Activated CD4-positive, CD25-positive, alpha-beta regulatory T cell treated with anti-CD3 and anti-CD28 coated beads, Interleukin-2, amount 50 U/mL, for 24 hours (primary cell): ENCODE measurements at regions not wholly inside any gene's neighbourhood (a gene's known extent, or its start where the extent isn't known, plus 50 kb on each side); places are given as distances from the start of the nearest gene placed in this dataset.
"Not testable (repeated sequence)": the region's sequence is repeated elsewhere in the genome, so short reads cannot be mapped to it uniquely, and the experiment has no call there.

ENCODE experiments used
- ATAC-seq, 2 donors: fragments of 150-1000 bp; cut with Tn5 transposase; one replicate each; pipeline ENCODE4 v1.10.0; 2021; ENCODE audit warnings: mild to moderate bottlenecking in 1 of 2, moderate library complexity in 1 of 2

DNA sequence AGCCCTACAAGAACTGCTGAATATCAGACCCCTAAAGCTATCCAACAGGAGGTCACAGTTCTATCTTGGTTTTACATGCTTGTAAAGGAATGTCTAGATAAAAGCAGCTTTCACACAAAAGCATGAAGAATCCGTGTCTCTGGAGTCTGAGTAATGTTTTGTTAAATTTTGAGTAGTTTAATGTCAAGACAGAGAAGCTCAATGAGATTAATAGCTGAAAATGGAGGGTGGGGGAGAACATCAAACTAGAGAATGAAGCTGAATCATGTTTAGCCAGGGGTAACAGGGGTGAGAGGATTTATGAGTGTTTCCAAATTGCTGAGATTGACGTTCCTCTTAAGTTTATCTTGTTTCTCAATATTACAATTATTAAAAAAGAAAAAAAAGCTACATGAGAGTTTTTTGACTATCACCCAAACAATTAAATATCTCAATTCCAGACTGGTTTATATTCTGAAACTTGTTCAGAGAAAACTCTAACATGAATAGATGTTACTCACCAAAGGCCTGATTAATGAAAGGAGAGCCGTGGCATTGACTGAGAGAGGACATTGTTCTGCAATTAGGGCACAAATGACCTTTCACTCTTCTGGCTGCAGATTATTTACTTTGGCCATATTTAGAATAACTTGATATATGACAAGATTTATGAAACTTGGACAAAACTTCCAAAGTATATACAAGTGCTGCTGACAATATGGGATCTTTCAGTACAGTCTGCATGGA, 266.4 kb upstream of the ETAA1 start:
- ATAC-seq = no peak

DNA sequence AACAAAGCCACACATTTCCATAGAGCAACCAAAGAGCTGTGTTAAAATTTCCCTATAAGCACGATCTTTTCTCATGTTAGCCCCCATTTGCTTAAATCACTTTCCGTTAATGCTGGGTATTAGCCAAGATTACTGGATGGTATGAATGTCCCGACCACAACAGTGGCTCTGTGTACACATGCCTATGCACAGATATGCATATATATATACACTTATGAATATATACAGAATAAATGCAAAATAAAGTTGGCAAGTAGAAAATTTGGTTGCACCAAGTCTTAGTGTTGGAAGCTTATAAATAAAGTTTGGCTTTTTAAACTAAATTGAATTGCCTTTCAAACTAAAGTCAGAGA, 265.9 kb upstream of the ETAA1 start:
- ATAC-seq = no peak

DNA sequence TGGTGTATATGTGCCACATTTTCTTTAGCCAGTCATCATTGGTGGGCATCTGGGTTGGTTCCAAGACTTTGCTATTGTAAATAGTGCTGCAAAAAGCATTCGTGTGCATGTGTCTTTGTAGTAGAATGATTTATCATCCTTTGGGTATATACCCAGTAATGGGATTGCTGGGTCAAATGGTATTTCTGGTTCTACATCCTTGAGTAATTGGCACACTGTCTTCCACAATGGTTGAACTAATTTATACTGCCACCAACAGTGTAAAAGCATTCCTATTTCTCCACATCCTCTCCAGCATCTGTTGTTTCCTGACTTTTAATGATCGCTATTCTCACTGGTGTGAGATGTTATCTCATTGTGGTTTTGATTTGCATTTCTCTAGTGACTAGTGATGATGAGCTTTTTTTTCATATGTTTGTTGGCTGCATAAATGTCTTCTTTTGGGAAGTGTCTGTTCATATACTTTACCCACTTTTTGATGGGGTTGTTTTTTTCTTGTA, 264.6 kb upstream of the ETAA1 start:
- not testable (repeated sequence) for ATAC-seq

DNA sequence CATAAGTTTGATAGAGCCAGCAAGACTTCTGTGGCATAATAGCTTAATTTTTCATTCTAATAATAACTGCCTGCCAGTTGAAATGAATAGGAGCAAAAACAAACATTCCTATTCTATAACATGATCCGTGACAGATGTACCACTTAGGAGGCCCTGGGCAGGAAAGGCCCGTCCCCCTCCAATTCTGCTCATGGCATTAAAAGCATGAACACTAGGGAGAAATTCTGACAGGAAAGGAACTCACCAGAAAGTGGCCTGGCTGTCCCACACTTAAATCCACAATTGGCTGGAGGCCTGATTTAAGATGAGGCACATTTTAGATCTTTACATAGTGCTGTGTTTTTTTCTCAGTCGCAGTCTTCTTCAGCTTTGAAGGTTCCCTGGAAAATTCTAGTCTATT, 261.9 kb upstream of the ETAA1 start:
- ATAC-seq = no peak

DNA sequence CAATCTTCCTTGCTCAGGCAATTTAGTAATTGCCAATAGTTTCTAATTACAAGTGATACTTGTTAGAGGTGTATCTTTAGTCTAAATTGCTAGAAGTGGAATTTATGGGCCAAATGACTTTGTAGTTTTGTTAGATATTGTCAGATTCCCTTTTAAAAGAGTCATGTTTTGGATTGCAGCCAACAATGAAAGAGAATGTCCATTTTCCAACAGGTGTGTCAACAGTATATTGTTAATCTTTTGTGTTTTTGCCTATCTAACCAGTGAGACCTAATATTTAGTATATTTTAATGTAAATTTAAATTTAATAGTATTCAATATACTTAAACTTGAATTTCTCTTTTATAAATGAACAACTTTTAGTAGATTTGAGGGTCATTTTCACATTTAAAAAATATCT, 259.4 kb upstream of the ETAA1 start:
- no peak for ATAC-seq

DNA sequence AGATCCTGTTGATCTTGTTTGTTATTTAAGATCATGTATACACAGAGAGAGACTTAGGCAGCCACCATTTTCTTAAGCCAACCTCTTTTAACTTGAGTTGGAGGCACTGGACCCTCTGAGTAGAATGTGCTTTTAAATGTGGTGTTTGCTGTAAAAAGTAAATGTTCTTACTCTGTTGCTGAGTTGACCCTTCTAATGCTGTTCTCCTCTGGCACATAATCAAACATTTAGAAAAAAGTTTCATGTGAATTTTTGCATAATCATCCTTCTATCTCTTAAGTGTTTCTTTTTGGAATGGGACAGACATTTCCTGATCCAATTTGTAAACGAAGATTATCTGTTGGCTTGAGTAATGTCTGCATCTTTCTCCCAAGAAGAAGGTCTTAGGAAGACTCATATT, 255.1 kb upstream of the ETAA1 start:
- ATAC-seq = no peak

DNA sequence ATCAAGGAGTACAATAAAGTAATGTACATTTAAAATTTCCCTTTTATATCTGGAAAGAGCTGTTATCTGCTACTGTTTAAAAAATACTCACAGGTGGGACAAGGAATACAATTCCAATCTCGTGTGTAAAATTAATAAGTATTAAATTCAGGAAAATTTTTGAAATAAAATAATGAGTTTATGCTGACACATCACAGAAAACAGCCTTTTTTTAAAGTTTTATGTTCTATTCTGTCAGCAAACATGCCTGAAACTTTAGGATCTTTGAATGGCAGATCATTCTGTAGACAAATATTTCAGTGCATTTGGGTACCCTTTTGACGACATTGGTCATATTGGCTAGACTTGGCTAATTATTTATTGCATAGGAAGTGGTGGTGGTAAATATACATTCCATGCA, 254.4 kb upstream of the ETAA1 start:
- no peak for ATAC-seq

DNA sequence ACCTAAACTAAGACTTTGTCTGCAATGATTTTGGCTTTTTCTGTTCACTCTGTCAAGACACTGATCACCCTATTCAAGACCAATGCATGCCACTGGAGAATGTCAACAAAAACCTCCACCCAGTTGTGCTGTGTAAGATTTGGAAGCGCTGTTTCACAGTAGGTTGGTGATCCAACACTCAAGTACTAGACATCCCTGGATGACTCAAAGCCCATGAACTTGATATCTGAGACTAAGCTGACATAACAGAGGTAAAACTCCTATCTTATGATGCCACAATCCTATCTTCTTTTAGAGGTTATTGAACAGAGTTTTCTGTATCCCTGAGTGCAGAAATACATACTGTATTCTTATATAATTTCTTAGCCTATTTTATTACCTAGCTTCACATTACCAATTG, 251.3 kb upstream of the ETAA1 start:
- ATAC-seq = no peak

DNA sequence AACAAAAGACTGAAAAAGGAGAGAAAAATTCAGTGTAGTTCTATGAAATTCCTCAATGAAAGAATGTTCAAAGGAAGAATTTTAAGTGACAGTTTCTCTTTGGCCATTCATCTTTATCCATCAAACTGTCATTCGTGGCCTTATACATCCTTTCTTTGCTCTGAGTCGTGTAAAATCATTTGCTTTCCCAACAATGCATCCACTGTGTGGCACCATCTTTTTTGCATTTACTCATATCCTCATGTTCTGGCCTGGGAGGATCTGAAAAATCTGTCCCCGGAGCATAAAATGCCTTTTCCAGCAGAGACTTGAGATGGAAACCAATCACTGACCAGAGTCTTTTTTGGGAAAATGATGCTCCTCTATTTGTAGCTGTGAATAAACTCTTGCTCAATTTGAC, 240.3 kb upstream of the ETAA1 start:
- no peak for ATAC-seq

DNA sequence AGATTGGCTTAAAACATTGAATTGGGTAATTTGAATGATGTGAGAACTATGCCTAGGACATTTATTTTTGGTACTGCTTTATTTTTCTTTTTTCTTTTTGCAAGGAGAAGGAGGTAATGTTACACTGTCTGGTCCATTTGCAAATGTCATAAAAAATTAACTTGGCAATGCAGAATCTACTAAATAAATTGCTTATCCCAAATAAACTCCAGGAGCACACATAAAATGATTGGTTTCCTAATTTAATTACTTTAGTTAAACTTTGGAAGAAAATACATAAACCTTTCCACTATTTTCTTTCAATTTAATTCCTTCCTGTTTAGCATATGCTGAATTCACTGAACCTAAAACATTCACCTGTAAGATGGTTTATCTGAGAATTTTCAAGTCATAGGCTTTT, 238.4 kb upstream of the ETAA1 start:
- no peak for ATAC-seq

DNA sequence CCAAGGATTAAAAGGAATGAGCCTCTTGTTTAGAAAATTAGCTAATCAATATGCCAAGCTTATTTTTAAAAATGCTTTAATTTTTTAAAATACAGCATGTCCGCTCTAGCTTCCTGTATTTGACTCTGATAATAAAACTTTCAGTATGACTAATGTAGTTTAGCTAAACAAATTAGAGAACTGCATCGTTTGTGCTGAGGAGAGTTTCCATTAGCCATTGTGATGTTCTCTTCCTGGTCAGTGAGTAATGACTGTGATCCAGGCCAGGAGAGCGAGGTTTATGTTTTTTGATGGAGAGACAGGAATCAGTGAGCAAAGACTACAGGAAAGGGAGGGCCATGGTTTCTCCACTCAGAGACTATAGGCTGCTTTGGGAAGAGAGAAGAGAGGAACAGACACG, 237.2 kb upstream of the ETAA1 start:
- no peak for ATAC-seq

DNA sequence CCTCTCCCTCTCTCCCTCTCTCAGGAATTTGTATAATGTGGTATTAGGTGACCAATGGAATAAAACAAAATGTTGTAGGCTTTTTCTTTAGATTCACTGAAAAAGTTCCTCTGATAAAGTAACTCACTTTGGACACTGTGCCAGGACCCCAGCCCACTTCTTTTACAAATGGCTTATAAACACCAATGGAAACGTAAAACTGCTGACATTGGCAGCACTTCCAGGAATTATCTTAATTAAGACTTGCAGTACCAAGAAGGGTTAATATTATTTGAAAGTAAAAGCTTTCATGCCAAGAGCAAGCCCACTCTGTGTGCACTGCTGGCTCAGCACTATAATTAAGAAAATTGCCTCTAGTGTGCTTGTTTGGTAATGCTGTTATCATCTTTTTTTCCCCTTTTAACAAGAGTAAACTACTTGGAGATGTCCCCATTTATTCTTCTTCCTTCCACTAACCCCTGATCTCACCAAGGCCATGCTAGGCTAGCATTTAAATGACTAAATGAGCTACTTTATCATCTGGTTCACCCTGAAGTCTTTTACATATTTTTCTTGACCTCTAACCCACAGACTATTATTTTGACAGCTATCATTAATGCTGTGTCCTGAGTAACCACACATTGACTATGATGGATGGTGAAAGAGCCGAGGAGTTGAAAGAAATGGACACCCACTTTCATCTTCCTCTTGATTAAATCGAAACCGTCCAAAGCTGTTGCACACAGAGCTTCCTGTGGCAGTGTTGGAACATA, 232.2 kb upstream of the ETAA1 start:
- ATAC-seq = no peak

DNA sequence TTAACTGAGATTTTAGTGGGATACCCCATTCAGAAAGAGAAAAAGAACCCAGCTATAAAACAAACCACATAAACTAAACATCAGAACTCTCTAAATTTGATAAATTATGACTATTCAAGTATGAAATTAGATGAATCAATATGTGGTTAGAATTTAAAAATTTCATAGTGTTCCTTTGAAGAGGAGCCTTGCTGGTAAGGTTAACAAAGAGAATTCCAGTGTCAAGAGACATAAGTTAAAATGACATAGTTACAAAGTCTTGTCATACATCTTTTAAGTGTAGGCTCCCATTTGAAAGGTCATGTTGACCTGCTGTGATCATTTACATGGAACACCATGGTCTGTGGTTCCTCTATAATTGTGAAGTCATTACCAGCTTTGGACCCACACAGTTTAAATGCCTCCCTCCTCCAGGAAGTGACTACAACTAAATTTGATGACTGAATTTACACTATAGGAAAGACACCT, 231.6 kb upstream of the ETAA1 start:
- ATAC-seq = no peak

DNA sequence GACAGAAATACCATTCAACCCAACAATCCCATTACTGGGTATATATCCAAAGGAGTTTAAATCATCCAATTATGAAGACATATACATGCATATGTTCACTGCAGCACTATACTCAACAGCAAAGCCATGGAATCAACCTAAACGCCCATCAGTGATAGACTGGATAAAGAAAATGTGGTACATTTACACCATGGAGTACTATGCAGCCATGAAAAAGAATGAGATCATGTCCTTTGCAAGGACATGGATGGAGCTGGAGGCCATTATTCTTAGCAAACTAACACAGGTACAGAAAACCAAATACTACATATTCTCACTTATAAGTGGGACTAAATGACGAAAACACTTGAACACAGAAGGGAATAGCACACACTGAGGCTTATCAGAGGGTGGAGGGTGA, 230.6 kb upstream of the ETAA1 start:
- ATAC-seq = not testable (repeated sequence)

DNA sequence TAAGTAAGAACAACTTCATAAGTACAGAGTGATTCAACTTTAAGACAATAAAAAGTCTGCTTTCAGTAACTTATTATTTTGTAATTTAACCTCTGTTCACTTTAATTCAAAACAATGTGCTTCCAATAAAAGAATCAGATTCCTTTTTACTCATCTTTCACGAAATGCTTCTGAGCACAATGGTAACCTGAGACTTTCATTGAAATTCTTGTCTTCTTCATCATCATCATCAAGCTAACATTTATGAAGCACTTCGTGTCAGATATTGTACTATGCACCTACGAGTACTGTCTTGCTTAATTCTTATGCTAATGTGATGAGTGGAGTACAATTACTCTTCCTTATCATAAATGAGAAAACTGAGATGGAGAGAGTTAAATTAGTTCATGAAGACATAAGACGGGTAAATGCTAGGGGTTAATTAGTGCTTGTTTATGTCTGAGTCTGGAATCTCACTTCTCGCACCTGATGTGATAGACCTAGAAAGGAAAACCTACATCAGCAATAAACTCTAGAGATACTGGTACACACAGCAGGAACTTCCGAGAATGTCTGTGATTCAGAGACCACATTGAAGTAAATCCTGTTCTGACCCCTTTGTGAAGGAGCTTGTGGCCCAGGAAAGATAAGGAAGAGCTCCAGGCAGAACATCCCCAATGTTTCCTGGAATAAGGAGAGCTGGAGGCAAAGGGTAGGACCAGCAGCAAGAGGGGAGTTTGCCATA, 227.6 kb upstream of the ETAA1 start:
- ATAC-seq = no peak

DNA sequence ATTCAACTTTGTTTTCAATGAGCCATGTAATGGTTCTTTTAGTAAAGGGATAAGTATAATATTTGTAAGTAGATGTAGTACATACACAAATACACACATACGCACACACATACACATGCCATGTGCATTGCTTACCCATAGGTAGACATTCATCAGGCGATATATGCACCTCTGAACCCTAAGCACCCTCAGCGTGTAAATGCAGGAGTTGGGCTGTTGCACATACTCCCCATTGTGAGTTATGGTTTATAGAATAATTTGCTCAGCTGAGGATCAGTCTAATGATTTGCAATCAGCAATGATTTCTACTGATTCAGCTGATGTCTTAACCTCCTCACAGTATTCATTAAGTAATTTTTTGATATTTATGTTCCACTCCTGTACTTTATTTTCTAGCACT, 217.6 kb upstream of the ETAA1 start:
- no peak for ATAC-seq

DNA sequence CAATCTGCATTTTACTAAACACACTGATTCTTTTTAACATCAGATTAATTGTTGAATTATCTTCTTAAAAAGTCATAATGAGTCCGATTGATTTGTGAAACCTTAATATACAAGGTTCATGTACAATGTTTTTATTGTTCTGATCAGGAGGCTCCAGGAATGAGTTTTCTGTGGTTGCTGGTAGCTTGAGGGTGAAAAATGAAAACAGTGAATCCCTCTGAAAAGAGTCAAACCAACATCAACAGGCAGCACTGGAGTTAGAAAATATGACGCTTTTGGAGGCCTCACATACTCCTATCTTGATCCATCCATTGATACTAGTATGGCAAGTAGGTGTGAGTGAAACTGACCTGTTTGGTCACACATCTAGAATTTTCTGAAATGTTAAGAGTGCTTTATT, 216.3 kb upstream of the ETAA1 start:
- no peak for ATAC-seq

DNA sequence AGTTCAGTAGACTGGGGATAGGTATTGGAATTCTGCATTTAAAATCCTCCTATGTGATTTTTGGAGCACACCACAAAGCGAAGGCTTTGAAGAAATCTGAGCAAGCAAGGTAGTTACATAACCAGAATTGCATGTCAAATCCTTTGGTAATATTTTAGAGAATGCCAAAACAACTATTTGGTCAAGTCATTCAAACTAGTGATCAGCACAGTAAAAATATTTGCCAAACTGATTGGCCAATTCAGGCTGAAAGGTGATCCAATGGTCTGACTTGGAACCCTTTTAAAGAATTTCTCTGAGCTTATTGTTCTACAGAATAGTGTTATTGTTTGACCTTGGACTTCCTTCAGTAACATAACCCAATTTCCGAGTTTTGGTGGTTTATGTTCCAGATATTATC, 214.2 kb upstream of the ETAA1 start:
- no peak for ATAC-seq

DNA sequence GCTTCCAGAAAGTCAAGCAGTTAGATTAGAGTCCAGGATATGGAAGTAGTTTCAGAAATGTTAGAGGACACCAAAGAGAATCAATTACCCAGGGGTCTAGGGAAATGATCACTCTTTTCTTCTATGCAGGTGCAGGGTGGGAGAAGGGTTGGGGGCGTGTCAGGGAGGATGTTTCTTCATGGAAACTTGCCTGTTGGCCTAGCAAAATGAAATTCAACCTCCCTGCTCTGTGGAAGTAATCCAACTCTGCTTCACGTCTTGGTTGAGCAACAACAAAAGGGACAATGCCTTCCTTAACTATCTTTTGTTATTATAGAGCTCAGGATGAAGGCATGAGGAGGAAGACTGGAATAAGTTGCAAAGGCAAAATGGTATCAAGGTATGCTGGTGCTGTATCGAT, 210.8 kb upstream of the ETAA1 start:
- ATAC-seq = no peak

DNA sequence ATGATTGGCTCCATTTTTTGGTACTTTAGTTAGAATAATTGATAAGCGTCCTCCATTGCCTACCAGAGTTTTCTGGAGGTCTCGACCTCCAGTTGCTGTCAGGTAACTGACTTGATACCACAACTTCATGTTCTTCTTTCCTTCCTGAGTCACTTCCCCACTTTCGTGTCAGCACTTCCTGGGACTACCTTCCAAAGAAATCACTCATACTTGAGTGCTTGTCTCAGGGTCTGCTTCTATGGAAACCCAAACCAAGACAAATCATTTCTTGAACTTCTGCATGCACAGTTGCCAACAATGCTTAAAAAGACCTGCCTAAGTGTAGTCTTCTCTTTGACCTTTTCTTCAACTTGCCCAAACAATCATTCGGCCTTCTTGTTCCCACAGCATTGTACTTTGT, 210.3 kb upstream of the ETAA1 start:
- ATAC-seq = no peak

DNA sequence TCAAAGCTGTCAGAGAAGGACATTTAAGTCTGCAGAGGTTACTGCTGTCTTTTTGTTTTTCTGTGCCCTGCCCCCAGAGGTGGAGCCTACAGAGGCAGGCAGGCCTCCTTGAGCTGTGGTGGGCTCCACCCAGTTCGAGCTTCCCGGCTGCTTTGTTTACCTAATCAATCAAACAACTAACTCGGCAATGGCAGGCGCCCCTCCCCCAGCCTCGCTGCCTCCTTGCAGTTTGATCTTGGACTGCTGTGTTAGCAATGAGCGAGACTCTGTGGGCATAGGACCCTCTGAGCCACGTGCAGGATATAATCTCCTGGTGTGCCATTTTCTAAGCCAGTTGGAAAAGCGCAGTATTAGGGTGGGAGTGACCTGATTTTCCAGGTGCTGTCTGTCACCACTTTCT, 201.8 kb upstream of the ETAA1 start:
- not testable (repeated sequence) for ATAC-seq

DNA sequence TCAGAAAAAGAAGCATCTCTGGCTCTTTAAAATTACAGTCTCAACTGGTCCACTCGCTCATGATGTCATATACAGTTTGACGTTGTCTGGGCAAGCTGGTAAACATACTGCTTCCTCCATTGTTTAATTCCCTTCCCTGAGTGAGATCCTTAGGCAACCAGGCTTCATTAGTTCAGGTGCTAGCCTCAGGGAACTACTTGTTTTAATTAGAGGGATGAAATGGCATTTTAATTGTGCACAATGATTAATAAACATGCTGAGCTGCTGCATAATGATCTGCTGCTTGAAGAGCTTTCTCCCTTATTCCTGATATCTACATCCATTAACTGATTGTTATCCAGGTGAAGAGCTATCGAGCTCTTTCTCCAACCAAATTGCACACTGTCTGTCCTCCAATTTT, 195.6 kb upstream of the ETAA1 start:
- no peak for ATAC-seq

DNA sequence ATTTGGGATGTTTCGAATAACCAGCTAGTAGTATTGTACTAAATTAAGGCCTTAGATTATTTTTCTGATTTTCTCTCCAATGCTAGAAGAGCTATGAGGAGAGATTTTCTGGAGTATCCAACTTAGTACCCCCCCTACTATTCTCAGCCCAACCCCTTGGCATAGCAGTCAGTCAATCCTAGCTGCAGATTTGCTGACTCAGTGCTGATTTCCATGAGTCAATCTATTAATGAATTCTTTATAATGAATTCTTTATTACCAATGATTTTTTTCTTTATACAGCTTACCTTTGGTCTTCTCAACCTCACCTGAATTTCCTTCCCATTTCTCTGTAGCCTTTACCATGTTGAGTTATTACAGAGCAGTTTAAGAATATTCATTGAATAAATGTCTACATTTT, 192.8 kb upstream of the ETAA1 start:
- no peak for ATAC-seq
